Calu3 (cell line): ENCODE measurements at regions not wholly inside any gene's neighbourhood (a gene's known extent, or its start where the extent isn't known, plus 50 kb on each side); places are given as distances from the start of the nearest gene placed in this dataset.

Experiments used
- BruUV-seq: library from RNA; stranded (reverse); fragments of 400-500 nt; replicated peaks from 2 replicates; lab custom pipeline; 2021; lab: Mats Ljungman, UMichigan
- CTCF ChIA-PET: fragments of 300-600 bp; sonication (Branson Sonifier 250); formaldehyde crosslinking; loops from one replicate; lab custom pipeline; 2022; ENCODE audit warnings: antibody characterized with exemption; lab: Charles Lee
- DNase-seq: peaks from one replicate; pipeline ENCODE4 v3.0.0; 2022
- H3K27ac Mint-ChIP-seq: one replicate; pipeline ENCODE4 v1.8.0; 2022; ENCODE audit warnings: mixed read lengths; ENCODE audit not compliant: unreplicated experiment
- H3K27me3 Mint-ChIP-seq: one replicate; pipeline ENCODE4 v1.8.0; 2022; ENCODE audit warnings: mixed read lengths; ENCODE audit not compliant: unreplicated experiment
- H3K36me3 Mint-ChIP-seq: one replicate; pipeline ENCODE4 v1.8.0; 2022; ENCODE audit warnings: mild to moderate bottlenecking, moderate library complexity, mixed read lengths; ENCODE audit not compliant: insufficient read depth, unreplicated experiment
- H3K4me1 Mint-ChIP-seq: one replicate; pipeline ENCODE4 v1.8.0; 2022; ENCODE audit warnings: mild to moderate bottlenecking, low read depth, mixed read lengths; ENCODE audit not compliant: unreplicated experiment
- H3K4me3 Mint-ChIP-seq: one replicate; pipeline ENCODE4 v1.8.0; 2022; ENCODE audit warnings: mild to moderate bottlenecking, low read depth, moderate library complexity, mixed read lengths; ENCODE audit not compliant: unreplicated experiment
- H3K9me3 Mint-ChIP-seq: one replicate; pipeline ENCODE4 v1.8.0; 2022; ENCODE audit warnings: low read depth, mixed read lengths; ENCODE audit not compliant: unreplicated experiment
- CTCF ChIP-seq: fragments of 200-600 bp; IDR thresholded peaks from one replicate; pipeline ENCODE4 v1.8.0; 2022; ENCODE audit warnings: antibody characterized with exemption; ENCODE audit not compliant: unreplicated experiment
- intact Hi-C: fragments of 100-400 bp; cut with micrococcal nuclease; formaldehyde crosslinking; loops from one replicate; pipeline ENCODE4 v1.10.0; 2022; ENCODE audit not compliant: unreplicated experiment

DNA sequence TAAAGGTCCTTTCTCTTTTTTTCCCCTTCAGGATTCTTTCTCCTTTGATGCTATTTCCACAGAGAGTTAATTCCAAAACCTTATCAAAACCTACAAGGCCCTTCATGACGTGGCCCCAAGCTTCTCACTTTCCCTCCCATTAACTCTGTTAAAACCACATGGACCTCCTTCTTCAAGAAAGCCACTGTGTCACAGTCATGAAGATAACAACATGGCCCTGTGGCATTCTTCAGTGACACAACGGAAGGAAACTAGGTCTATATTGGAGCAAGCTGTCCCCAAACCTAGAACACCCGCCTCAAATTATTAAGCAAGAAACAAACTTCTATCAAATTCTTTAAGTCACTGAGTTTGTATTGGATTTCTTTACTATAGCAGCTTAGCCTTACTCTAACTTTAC is 611.1 kb downstream of the NUF2 start:
- Mint-ChIP-seq H3K4me3 (no peak overlapping the region), H3K9me3 (peaks cover 7% of the 10 kb centered on the region), H3K27me3 (no peaks in the 10 kb centered on the region), H3K27ac (no peak overlapping the region), H3K4me1 (no peaks in the 10 kb centered on the region), H3K36me3 (peaks cover 3% of the 10 kb centered on the region)
- DNase-seq = no peak
- intact Hi-C loops = no loop called here
- TF ChIP-seq CTCF = no peak
- CTCF ChIA-PET = no interaction called here
- BruUV-seq = no TSS peak

DNA sequence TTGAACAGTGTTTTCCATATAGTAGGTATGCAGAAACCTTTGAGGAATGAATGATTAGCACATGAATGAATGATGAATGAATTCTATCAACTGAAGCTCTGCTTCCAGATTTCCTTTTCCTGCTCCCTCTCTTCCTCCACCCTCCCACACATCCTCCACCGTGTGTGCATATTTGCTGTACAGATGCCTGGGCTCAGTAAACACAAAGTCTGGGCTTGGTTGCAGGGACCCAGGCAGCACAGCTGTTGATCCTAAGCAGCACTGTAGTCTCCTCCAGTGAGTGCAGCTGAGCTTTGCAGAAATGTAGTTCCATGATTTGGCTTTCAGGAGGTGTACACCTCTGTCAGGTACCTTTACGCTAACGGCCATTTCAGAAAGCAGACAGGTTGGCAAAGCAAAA is 611.7 kb downstream of the NUF2 start:
- CTCF ChIA-PET = no interaction called here
- no peak for DNase-seq
- Mint-ChIP-seq H3K27me3 (no peaks in the 10 kb centered on the region), H3K27ac (no peak overlapping the region), H3K4me3 (no peak overlapping the region), H3K9me3 (peaks cover 7% of the 10 kb centered on the region), H3K4me1 (no peaks in the 10 kb centered on the region), H3K36me3 (peaks cover 3% of the 10 kb centered on the region)
- intact Hi-C loops = no loop called here
- BruUV-seq = no TSS peak
- no peak for TF ChIP-seq CTCF

GRCh38 chr1:163935738-163936374 is 614.1 kb downstream of the NUF2 start:
- CTCF ChIA-PET = no interaction called here
- DNase-seq = no peak
- H3K27me3 Mint-ChIP-seq = no peaks in the 10 kb centered on the region
- H3K9me3 Mint-ChIP-seq = peaks cover 7% of the 10 kb centered on the region
- no peak overlapping the region for H3K4me3 Mint-ChIP-seq
- intact Hi-C loops = no loop called here
- peaks cover 3% of the 10 kb centered on the region for H3K36me3 Mint-ChIP-seq
- BruUV-seq = no TSS peak
- H3K27ac Mint-ChIP-seq = no peak overlapping the region
- H3K4me1 Mint-ChIP-seq = no peaks in the 10 kb centered on the region
- no peak for TF ChIP-seq CTCF

DNA sequence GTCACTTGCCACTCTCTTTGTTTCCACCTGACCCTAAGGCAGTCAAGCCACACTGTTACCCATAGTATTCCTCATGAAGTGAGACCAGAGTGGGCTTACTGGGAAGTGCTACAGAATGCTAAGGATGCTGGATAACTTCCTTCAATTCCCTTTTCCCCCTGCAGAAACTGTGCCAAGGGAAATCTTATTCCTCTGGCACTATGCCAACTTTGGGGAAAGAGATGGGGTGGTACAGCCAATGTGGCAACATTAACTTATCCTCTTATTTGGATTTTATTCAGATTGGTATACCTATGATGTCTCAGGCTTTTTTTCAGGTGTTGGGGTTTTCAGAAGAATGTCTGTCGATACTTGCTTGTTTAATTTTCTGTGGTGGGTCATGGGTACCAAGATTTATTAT is 599.4 kb upstream of the PBX1 start:
- peaks cover 9% of the 10 kb centered on the region for H3K9me3 Mint-ChIP-seq
- TF ChIP-seq CTCF = no peak
- no peak for DNase-seq
- BruUV-seq = no TSS peak
- H3K27me3 Mint-ChIP-seq = no peaks in the 10 kb centered on the region
- no peak overlapping the region for H3K27ac Mint-ChIP-seq
- intact Hi-C loops = no loop called here
- H3K4me3 Mint-ChIP-seq = no peak overlapping the region
- H3K4me1 Mint-ChIP-seq = no peaks in the 10 kb centered on the region
- no peaks in the 10 kb centered on the region for H3K36me3 Mint-ChIP-seq
- CTCF ChIA-PET = no interaction called here
